IPS-18a (cell line): ENCODE measurements at regions not wholly inside any gene's neighbourhood (a gene's known extent, or its start where the extent isn't known, plus 50 kb on each side); places are given as distances from the start of the nearest gene placed in this dataset.
"Not testable (repeated sequence)": the region's sequence is repeated elsewhere in the genome, so short reads cannot be mapped to it uniquely, and the experiment has no call there.

Experiments used
- H3K27ac ChIP-seq: one replicate; pipeline ENCODE4 v1.5.1; 2013; ENCODE audit warnings: low read length
- H3K27me3 ChIP-seq: one replicate; pipeline ENCODE4 v1.6.1; 2013; ENCODE audit warnings: mild to moderate bottlenecking, low read length; ENCODE audit not compliant: control insufficient read depth, insufficient read depth
- H3K36me3 ChIP-seq: one replicate; pipeline ENCODE4 v1.6.1; 2013; ENCODE audit warnings: low read depth, low read length; ENCODE audit not compliant: control insufficient read depth
- H3K4me1 ChIP-seq: one replicate; pipeline ENCODE4 v1.6.1; 2013; ENCODE audit warnings: low read depth, low read length; ENCODE audit not compliant: control insufficient read depth
- H3K4me3 ChIP-seq: one replicate; pipeline ENCODE4 v1.5.1; 2013; ENCODE audit warnings: low read length
- H3K9ac ChIP-seq: one replicate; pipeline ENCODE4 v1.6.1; 2013; ENCODE audit warnings: mild to moderate bottlenecking, low read length, moderate library complexity
- H3K9me3 ChIP-seq: one replicate; pipeline ENCODE4 v1.6.1; 2013; ENCODE audit warnings: low read depth, low read length; ENCODE audit not compliant: control insufficient read depth

- peaks cover 2% of the 10 kb centered on the region for H3K4me1 ChIP-seq
- H3K27me3 ChIP-seq, result no peaks in the 10 kb centered on the region
- H3K27ac ChIP-seq, result no peak overlapping the region
- no peaks in the 10 kb centered on the region for H3K9me3 ChIP-seq
- H3K9ac ChIP-seq, result no peak overlapping the region
- no peak overlapping the region for H3K4me3 ChIP-seq
- H3K36me3 ChIP-seq, result no peaks in the 10 kb centered on the region
Measured at GRCh38 chr18:8999872-9000271, 102.6 kb upstream of the NDUFV2 start.

GRCh38 chr18:9000733-9001132, 101.8 kb upstream of the NDUFV2 start:
- H3K4me3 ChIP-seq, result no peak overlapping the region
- H3K4me1 ChIP-seq, result peaks cover 2% of the 10 kb centered on the region
- no peaks in the 10 kb centered on the region for H3K9me3 ChIP-seq
- no peaks in the 10 kb centered on the region for H3K36me3 ChIP-seq
- H3K27me3 ChIP-seq, result no peaks in the 10 kb centered on the region
- no peak overlapping the region for H3K27ac ChIP-seq
- H3K9ac ChIP-seq, result no peak overlapping the region

DNA sequence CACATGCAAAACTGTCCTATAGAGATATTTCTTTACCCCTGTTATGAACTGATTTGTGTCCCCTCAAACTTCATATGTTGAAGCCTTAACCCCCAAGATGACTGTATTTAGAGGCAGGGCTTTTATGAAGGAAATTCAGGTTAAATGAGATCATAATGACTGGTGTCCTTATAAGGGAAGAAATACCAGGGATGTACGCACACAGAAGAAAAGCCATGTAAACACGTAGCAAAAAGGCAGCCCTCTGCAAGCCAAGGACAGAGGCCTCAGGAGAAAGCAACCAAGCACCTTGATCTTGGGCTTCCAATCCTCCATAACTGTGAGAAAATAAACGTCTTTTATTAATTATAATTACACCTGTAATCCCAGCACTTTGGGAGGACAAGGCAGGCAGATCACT, 101.3 kb upstream of the NDUFV2 start:
- no peak overlapping the region for H3K27ac ChIP-seq
- no peak overlapping the region for H3K4me3 ChIP-seq
- no peaks in the 10 kb centered on the region for H3K36me3 ChIP-seq
- no peaks in the 10 kb centered on the region for H3K27me3 ChIP-seq
- H3K4me1 ChIP-seq, result peaks cover 2% of the 10 kb centered on the region
- no peaks in the 10 kb centered on the region for H3K9me3 ChIP-seq
- H3K9ac ChIP-seq, result no peak overlapping the region

- H3K27me3 ChIP-seq, result no peaks in the 10 kb centered on the region
- H3K4me3 ChIP-seq, result no peak overlapping the region
- H3K4me1 ChIP-seq, result peaks cover 2% of the 10 kb centered on the region
- H3K27ac ChIP-seq, result no peak overlapping the region
- no peaks in the 10 kb centered on the region for H3K36me3 ChIP-seq
- no peak overlapping the region for H3K9ac ChIP-seq
- H3K9me3 ChIP-seq, result no peaks in the 10 kb centered on the region
Measured at GRCh38 chr18:9003406-9004100, 98.9 kb upstream of the NDUFV2 start.

DNA sequence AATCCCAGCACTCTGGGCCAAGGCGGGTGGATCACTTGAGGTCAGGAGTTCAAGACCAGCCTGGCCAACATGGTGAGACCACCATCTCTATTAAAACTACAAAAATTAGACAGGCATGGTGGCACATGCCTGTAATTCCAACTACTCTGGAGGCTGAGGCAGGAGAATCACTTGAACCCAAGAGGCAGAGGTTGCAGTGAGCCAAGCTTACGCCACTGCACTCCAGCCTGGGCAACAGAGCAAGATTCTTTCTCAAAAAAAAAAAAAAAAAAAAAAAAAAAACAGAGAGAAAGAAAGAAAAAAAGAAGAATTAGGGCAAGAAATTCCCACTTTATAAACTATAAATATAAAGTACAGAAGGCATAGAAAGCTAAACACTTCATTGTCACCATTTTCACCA, 98.2 kb upstream of the NDUFV2 start:
- H3K4me3 ChIP-seq, H3K9ac ChIP-seq, H3K4me1 ChIP-seq, H3K27me3 ChIP-seq, H3K36me3 ChIP-seq, H3K27ac ChIP-seq, H3K9me3 ChIP-seq: not testable (repeated sequence)

DNA sequence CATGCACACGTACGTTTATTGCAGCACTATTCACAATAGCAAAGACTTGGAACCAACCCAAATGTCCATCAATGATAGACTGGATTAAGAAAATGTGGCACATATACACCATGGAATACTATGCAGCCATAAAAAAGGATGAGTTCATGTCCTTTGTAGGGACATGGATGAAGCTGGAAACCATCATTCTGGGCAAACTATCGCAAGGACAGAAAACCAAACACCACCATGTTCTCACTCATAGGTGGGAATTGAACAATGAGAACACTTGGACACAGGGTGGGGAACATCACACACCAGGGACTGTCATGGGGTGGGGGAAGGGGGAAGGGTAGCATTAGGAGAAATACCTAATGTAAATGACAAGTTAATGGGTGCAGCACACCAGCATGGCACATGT, 94.8 kb upstream of the NDUFV2 start:
- H3K36me3 ChIP-seq, H3K4me1 ChIP-seq, H3K27ac ChIP-seq, H3K9ac ChIP-seq, H3K27me3 ChIP-seq, H3K4me3 ChIP-seq, H3K9me3 ChIP-seq: not testable (repeated sequence)

DNA sequence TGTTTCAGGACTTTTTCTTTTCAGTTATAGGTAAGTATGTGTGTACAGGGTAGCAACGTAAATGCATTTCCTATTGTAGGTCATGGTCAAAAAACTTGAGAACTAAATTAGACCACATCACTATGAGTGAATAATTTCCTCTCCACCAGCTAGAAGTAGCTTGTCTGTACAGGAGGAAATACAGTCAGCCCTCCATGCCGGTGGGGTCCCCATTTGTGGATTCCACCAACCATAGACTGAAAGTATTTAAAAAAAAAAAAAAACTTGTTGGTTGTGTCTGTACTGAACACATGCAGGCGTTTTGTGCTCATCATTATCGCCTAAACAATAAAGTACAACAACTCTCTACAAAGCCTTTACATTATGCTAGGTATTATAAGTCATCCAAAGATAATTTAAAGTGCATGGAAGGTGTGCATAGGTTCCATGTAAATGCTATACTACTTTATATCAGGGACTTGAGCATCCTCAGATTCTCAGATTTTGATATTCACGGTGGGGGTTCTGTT, 94.2 kb upstream of the NDUFV2 start:
- H3K4me3 ChIP-seq, result no peak overlapping the region
- H3K9ac ChIP-seq, result no peak overlapping the region
- H3K36me3 ChIP-seq, result no peaks in the 10 kb centered on the region
- no peaks in the 10 kb centered on the region for H3K27me3 ChIP-seq
- H3K9me3 ChIP-seq, result no peaks in the 10 kb centered on the region
- no peaks in the 10 kb centered on the region for H3K4me1 ChIP-seq
- H3K27ac ChIP-seq, result no peak overlapping the region

- H3K27ac ChIP-seq, result no peak overlapping the region
- no peaks in the 10 kb centered on the region for H3K36me3 ChIP-seq
- no peak overlapping the region for H3K4me3 ChIP-seq
- H3K4me1 ChIP-seq, result no peaks in the 10 kb centered on the region
- no peaks in the 10 kb centered on the region for H3K9me3 ChIP-seq
- H3K9ac ChIP-seq, result no peak overlapping the region
- no peaks in the 10 kb centered on the region for H3K27me3 ChIP-seq
Measured at GRCh38 chr18:9008709-9009635, 93.5 kb upstream of the NDUFV2 start.

- Histone ChIP-seq H3K9me3 (no peaks in the 10 kb centered on the region), H3K36me3 (no peaks in the 10 kb centered on the region), H3K4me3 (no peak overlapping the region), H3K9ac (no peak overlapping the region), H3K27ac (no peak overlapping the region), H3K4me1 (no peaks in the 10 kb centered on the region), H3K27me3 (no peaks in the 10 kb centered on the region)
Measured at GRCh38 chr18:9009703-9010488, 92.6 kb upstream of the NDUFV2 start.

DNA sequence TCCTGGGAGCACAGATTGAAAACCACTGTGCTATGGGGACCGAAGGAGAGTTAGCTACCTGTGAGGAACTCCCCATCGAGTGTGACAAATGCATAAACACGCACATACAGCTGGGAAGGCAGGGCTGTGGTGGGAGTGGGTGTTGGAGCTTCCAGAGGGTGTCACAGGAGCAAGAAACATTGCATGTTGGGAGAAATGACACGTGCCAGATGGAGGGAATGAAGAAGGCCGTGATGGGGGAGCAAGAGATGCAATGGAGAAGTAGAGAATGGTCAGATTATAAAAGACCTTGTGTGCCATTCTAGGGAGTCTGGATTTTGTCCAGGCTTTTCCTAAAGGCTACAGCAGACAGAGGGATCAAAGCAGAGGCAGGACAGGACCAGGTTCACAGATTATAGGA, 91.1 kb upstream of the NDUFV2 start:
- Histone ChIP-seq H3K27me3 (no peaks in the 10 kb centered on the region), H3K9ac (no peak overlapping the region), H3K27ac (no peak overlapping the region), H3K36me3 (no peaks in the 10 kb centered on the region), H3K4me3 (no peak overlapping the region), H3K9me3 (no peaks in the 10 kb centered on the region), H3K4me1 (no peaks in the 10 kb centered on the region)

DNA sequence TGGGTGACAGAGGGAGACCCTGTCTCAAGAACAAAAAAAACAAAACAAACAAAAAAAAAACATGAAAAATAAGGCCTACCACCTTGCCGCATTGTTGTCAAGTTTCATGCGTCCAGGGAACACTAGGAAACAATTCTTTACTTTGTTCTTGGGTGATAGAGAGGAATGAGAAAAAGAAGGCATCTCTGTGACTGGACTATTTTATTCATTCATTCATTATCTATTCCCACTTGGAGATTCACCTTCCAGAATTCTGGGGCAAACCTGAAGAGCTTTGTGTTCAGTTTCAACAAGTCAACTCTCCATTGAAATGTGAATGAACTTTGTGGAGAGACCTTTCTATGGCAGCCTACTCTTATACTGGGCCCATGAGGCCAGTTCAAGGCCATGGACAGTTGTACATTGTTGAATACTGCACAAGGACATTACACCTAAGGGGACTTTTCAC, 88.5 kb upstream of the NDUFV2 start:
- H3K9ac ChIP-seq, result no peak overlapping the region
- H3K36me3 ChIP-seq, result no peaks in the 10 kb centered on the region
- no peak overlapping the region for H3K4me3 ChIP-seq
- H3K27ac ChIP-seq, result no peak overlapping the region
- peaks cover 13% of the 10 kb centered on the region for H3K4me1 ChIP-seq
- no peaks in the 10 kb centered on the region for H3K27me3 ChIP-seq
- H3K9me3 ChIP-seq, result no peaks in the 10 kb centered on the region
